Smooth muscle cell (in vitro differentiated cells): ENCODE measurements at regions not wholly inside any gene's neighbourhood (a gene's known extent, or its start where the extent isn't known, plus 50 kb on each side); places are given as distances from the start of the nearest gene placed in this dataset.

ENCODE experiments used
- DNase-seq: peaks from one replicate; lab custom pipeline; 2025; ENCODE audit not compliant: unreplicated experiment; lab: John Stamatoyannopoulos, UW
- H2AFZ ChIP-seq: fragments of 200-600 bp; sonication (generic); 2 replicates; pipeline ENCODE4 v1.6.0; 2016; ENCODE audit warnings: antibody characterized with exemption, low read depth, mild to moderate bottlenecking
- H3F3A ChIP-seq: fragments of 200-600 bp; sonication (generic); 2 replicates; pipeline ENCODE4 v1.6.0; 2017; ENCODE audit warnings: antibody characterized with exemption, low read depth
- H3K27ac ChIP-seq: fragments of 200-600 bp; sonication (generic); 2 replicates; pipeline ENCODE4 v1.5.1; 2016; ENCODE audit warnings: low read depth, mild to moderate bottlenecking
- H3K27me3 ChIP-seq: fragments of 200-600 bp; sonication (generic); 2 replicates; pipeline ENCODE4 v1.6.1; 2016; ENCODE audit warnings: low read depth, mild to moderate bottlenecking
- H3K36me3 ChIP-seq: fragments of 200-600 bp; sonication (generic); 2 replicates; pipeline ENCODE4 v1.5.1; 2016; ENCODE audit warnings: low read depth
- H3K4me1 ChIP-seq: fragments of 200-600 bp; sonication (generic); 2 replicates; pipeline ENCODE4 v1.5.1; 2016; ENCODE audit warnings: low read depth
- H3K4me2 ChIP-seq: fragments of 200-600 bp; sonication (generic); 2 replicates; pipeline ENCODE4 v1.6.0; 2016; ENCODE audit warnings: mild to moderate bottlenecking
- H3K4me3 ChIP-seq: fragments of 200-600 bp; sonication (generic); 2 replicates; pipeline ENCODE4 v1.5.1; 2016; ENCODE audit warnings: mild to moderate bottlenecking
- H3K79me2 ChIP-seq: fragments of 200-600 bp; sonication (generic); 2 replicates; pipeline ENCODE4 v1.6.0; 2016; ENCODE audit warnings: low read depth, mild to moderate bottlenecking
- H3K9ac ChIP-seq: fragments of 200-600 bp; sonication (generic); 2 replicates; pipeline ENCODE4 v1.6.0; 2016; ENCODE audit warnings: low read depth
- H3K9me3 ChIP-seq: fragments of 200-600 bp; sonication (generic); replicated peaks from 2 replicates; pipeline ENCODE4 v1.5.1; 2016; ENCODE audit warnings: low read depth
- H4K20me1 ChIP-seq: fragments of 200-600 bp; sonication (generic); 2 replicates; pipeline ENCODE4 v1.6.0; 2016; ENCODE audit warnings: low read depth
- WGBS: methylation state at CpG from one replicate; pipeline ENCODE4 v1.1.7; 2016; ENCODE audit warnings: low lambda C conversion rate; 5-methylcytosine and 5-hydroxymethylcytosine counted together
- TF ChIP-seq, protein P1 (sequence below): fragments of 200-600 bp; sonication (generic); IDR thresholded peaks from 2 replicates; pipeline ENCODE4 v1.5.1; 2017; ENCODE audit warnings: borderline replicate concordance, mild to moderate bottlenecking, antibody characterized with exemption; ENCODE audit not compliant: insufficient read depth, poor library complexity, severe bottlenecking

DNA sequence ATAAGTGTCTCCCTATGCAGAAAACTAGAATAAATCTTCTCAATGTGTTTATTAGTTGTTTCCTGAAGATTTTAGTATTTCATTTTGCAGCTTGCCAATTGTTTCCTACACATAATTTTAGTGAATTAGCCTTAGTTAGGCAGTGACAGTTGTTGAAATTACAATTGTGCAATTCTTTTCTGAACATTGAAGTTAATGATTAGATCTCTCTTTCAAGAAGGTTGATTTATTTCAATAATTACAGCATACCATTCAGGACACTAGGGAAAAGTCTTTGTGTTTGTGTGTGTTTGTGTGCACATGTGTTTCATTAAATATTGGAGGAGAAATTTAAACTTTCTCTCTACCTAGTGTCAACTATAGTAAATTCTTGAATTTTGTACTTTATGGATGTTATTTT is 199.6 kb upstream of the MPDZ start:
- Histone ChIP-seq H3K36me3 (no peaks in the 10 kb centered on the region), H4K20me1 (no peaks in the 10 kb centered on the region), H3K4me2 (no peak overlapping the region), H3K79me2 (no peaks in the 10 kb centered on the region), H2AFZ (no peak overlapping the region), H3K9ac (no peak overlapping the region), H3K27me3 (no peaks in the 10 kb centered on the region), H3K4me3 (no peak overlapping the region), H3K4me1 (no peaks in the 10 kb centered on the region), H3K9me3 (peaks cover 7% of the 10 kb centered on the region), H3K27ac (no peak overlapping the region), H3F3A (no peaks in the 10 kb centered on the region)
- TF ChIP-seq, protein P1, sequence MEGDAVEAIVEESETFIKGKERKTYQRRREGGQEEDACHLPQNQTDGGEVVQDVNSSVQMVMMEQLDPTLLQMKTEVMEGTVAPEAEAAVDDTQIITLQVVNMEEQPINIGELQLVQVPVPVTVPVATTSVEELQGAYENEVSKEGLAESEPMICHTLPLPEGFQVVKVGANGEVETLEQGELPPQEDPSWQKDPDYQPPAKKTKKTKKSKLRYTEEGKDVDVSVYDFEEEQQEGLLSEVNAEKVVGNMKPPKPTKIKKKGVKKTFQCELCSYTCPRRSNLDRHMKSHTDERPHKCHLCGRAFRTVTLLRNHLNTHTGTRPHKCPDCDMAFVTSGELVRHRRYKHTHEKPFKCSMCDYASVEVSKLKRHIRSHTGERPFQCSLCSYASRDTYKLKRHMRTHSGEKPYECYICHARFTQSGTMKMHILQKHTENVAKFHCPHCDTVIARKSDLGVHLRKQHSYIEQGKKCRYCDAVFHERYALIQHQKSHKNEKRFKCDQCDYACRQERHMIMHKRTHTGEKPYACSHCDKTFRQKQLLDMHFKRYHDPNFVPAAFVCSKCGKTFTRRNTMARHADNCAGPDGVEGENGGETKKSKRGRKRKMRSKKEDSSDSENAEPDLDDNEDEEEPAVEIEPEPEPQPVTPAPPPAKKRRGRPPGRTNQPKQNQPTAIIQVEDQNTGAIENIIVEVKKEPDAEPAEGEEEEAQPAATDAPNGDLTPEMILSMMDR: no peak
- DNase-seq: no peak

DNA sequence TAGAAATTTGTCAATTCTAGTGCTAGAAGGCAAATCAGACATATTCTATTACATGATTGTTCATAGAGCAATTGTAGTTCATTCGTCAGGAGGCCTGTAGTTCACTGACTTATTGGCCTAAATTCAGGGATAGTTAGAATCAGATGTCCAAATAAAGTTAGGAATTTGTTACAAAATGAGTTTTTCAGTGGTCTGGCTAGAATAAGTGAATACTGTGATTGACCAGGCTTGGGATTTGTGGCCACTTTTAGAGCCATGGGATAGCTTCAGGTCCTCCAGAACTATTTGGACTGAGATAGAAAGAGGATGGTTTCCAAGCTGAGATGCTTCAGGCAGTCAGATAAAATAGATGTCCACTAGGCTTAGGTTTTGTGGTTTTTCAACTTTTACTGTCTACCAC is 199.1 kb upstream of the MPDZ start:
- H3K4me3 ChIP-seq: no peak overlapping the region
- no peak for DNase-seq
- WGBS: 83% methylated on average over 1 of the region's 1 CpG
- H3K36me3 ChIP-seq: no peaks in the 10 kb centered on the region
- H4K20me1 ChIP-seq: no peaks in the 10 kb centered on the region
- no peak overlapping the region for H2AFZ ChIP-seq
- no peak overlapping the region for H3K4me2 ChIP-seq
- no peaks in the 10 kb centered on the region for H3K27me3 ChIP-seq
- no peaks in the 10 kb centered on the region for H3F3A ChIP-seq
- H3K9ac ChIP-seq: no peak overlapping the region
- H3K79me2 ChIP-seq: no peaks in the 10 kb centered on the region
- H3K9me3 ChIP-seq: peaks cover 7% of the 10 kb centered on the region
- no peaks in the 10 kb centered on the region for H3K4me1 ChIP-seq
- TF ChIP-seq, protein P1: no peak
- no peak overlapping the region for H3K27ac ChIP-seq

DNA sequence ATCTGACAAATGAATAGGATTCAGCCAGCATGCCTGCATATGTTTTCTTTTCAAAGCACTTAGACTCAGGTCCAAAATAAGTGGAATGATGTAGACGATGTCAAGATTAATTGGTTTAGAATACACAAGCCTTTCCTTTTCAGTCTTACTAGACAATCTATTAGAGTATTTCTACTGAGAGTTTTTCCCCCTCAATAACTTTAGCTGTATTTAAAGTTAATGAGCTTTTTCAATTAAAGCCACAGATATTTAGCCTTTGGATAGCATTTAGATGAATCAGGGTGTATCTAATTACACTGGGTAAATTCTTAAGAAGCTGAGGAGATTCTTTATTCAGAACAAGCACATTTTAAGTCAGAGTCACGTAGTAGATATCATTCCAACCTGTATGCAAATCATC is 198.7 kb upstream of the MPDZ start:
- Histone ChIP-seq H3K27ac (no peak overlapping the region), H3K36me3 (no peaks in the 10 kb centered on the region), H3F3A (no peaks in the 10 kb centered on the region), H2AFZ (no peak overlapping the region), H4K20me1 (no peaks in the 10 kb centered on the region), H3K79me2 (no peaks in the 10 kb centered on the region), H3K9me3 (peaks cover 7% of the 10 kb centered on the region), H3K27me3 (no peaks in the 10 kb centered on the region), H3K4me1 (no peaks in the 10 kb centered on the region), H3K9ac (no peak overlapping the region), H3K4me2 (no peak overlapping the region), H3K4me3 (no peak overlapping the region)
- 70% methylated on average over 2 of the region's 2 CpGs for WGBS
- TF ChIP-seq, protein P1: no peak
- DNase-seq: no peak

DNA sequence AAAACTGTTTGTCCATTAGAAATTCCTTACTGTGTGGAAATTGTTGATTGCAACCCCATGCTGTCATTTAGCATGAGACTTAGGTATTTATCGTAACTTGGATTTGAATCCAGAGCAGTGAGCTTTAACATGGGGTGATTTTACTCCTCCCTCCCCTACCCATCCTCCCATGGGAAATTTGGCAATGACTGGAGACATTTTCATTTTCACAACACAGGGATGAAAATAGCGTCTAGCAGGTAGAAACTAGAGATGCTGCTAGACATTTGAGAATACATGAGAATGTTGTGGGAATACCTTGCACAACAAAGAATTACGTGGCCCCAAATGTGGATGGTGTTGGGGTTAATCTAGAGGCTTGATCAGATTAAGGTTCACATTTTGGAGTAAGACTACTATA is 191.3 kb upstream of the MPDZ start:
- Histone ChIP-seq H3K9me3 (peaks cover 7% of the 10 kb centered on the region), H3K27me3 (no peaks in the 10 kb centered on the region)
- WGBS: 79% methylated on average over 3 of the region's 3 CpGs

More for the DNA sequence above, 191.3 kb upstream of the MPDZ start:
- no peak overlapping the region for H3K9ac ChIP-seq
- TF ChIP-seq, protein P1: no peak
- no peak overlapping the region for H3K4me3 ChIP-seq
- no peak for DNase-seq
- H3K36me3 ChIP-seq: no peaks in the 10 kb centered on the region
- H3K4me1 ChIP-seq: no peaks in the 10 kb centered on the region
- H3K79me2 ChIP-seq: no peaks in the 10 kb centered on the region
- H4K20me1 ChIP-seq: no peaks in the 10 kb centered on the region
- H3K27ac ChIP-seq: no peak overlapping the region
- H2AFZ ChIP-seq: no peak overlapping the region
- no peak overlapping the region for H3K4me2 ChIP-seq
- H3F3A ChIP-seq: no peaks in the 10 kb centered on the region
